Activated naive CD4-positive, alpha-beta T cell (primary cell): ENCODE measurements at regions not wholly inside any gene's neighbourhood (a gene's known extent, or its start where the extent isn't known, plus 50 kb on each side); places are given as distances from the start of the nearest gene placed in this dataset.
"Not testable (repeated sequence)": the region's sequence is repeated elsewhere in the genome, so short reads cannot be mapped to it uniquely, and the experiment has no call there.

Source experiments
- DNase-seq, 4 experiments: peaks; one replicate each; lab custom pipeline; 2025; lab: John Stamatoyannopoulos, UW

DNA sequence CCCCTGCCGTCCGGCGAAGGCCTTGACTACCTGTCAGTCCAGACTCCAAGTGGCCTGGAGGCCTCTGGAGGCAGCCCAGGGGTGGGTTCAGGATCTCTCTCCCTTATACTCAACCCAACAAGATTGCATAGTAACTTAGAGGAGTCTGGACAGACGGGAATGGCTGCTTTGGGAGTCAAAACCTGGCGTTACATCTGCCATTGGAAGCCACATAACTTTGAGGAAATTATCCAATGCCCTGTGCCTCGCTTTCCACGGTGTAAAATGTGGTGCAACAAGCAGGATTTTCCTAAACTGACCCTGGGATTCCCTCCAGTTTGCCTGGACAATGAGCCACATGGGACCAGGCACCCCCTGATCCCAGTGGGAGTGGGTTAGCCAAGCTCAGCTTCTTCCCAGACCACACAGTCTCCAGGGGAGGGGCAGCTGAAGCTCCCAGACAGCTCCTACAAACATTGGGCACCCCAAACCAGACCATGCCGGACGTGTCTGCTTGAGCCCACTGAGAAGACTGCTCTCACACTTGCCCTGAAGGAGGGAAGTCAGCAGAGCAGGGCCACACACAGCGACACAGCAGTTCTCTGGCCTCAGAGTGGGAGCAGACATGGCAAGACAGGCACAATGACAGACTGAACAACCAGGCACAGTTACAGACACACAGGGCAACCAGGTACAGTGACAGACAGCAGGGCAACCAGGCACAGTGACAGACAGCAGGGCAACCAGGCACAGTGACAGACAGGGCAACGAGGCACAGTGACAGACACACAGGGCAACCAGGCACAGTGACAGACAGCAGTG is 65.6 kb upstream of the RAB6C start:
- no peak for DNase-seq

GRCh38 chr2:129914538-129915302 is 64.7 kb upstream of the RAB6C start:
- DNase-seq, result no peak

- no peak for DNase-seq
Measured at GRCh38 chr2:129915303-129915840, 64.1 kb upstream of the RAB6C start.

GRCh38 chr2:129918604-129919003 is 60.9 kb upstream of the RAB6C start:
- no peak for DNase-seq

GRCh38 chr2:129922571-129923264 is 56.7 kb upstream of the RAB6C start:
- no peak for DNase-seq

GRCh38 chr2:129923265-129924091 is 56.0 kb upstream of the RAB6C start:
- no peak for DNase-seq

- not testable (repeated sequence) for DNase-seq
Measured at GRCh38 chr2:129924115-129924514, 55.4 kb upstream of the RAB6C start.

DNA sequence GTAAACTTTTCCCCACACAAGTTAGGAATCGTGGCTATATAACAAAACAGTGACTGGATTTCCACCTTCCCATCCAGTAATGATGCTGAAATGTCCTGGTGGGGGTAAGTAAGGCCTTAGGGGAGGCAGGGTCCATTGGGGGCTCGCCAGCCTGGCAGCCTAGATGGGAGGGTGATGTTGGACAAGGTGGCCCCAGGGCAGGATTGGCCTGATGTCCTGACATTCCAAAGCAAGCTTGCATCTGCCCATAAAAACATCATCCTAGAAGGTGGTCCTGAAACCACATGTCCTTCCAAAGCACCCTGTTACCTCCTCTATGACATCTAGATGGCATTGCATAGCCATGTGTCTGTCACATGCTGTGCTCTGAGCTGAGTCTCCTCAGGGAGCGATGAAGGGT is 54.1 kb upstream of the RAB6C start:
- no peak for DNase-seq

DNA sequence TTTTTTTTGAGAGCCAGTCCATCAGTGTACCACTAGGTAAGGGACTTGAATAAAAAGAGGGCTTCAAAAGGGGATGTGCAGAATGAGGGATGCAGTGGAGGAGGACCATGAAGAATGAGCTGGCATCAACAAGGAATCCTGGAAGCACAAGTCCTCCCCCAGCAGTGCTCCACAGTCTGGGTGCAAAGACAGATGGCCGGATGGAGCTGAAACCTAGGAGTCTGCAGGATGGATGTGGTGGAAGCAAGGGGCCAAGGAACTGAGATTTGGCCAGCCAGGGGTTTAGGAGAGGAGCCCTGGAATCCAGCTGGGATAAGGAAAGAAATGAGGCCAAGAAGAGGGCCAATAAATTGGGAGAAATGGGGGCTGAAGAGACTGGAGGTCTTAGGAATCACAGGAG is 51.8 kb upstream of the RAB6C start:
- DNase-seq, result no peak

GRCh38 chr2:129929321-129930290 is 49.9 kb upstream of the RAB6C start:
- no peak for DNase-seq
